HT1080 (cell line): ENCODE measurements at regions not wholly inside any gene's neighbourhood (a gene's known extent, or its start where the extent isn't known, plus 50 kb on each side); places are given as distances from the start of the nearest gene placed in this dataset.
"Not testable (repeated sequence)": the region's sequence is repeated elsewhere in the genome, so short reads cannot be mapped to it uniquely, and the experiment has no call there.

Experiments used
- DNase-seq: peaks from one replicate; pipeline ENCODE4 v3.0.0-alpha.2; 2015; ENCODE audit warnings: low read depth

DNA sequence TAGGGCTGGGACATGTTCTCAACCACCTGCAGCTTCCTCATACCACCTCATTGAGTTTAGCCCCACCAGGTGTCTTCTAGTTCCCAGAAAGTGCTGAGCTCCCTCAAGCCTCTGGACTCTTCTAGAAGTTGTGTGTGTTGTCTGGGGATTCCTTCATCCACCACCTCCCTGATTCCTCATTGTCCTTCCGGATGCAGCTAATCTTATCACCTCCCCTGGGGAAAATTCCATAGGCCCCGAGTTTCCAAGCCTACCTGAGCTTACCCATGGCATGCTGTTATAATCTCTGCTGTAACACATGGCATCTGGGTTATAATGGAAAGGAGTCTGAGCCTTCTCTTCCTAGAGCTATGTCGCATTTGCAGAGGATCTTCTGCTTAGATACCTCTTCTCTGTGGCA is 243.5 kb upstream of the SDK2 start:
- DNase-seq: no peak

DNA sequence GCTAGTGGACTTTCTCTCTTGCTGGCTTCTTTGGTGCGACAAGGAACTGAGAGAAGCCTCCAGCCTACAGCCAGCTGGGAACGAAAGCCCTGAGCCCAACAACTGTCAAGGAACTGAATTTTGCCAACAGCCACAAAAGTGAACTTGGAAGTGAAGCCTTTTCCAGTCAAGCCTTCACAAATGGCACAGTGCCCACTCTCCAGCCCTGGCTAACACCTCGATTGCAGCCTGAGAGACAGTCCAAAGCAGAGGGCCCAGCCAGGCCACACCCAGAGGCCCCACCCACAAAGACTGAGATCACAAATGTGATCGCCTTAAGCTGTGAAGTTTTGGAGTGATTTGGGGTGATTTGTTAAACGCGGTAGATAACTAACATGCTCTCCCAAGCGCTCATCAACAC is 244.6 kb upstream of the SDK2 start:
- DNase-seq: no peak

DNA sequence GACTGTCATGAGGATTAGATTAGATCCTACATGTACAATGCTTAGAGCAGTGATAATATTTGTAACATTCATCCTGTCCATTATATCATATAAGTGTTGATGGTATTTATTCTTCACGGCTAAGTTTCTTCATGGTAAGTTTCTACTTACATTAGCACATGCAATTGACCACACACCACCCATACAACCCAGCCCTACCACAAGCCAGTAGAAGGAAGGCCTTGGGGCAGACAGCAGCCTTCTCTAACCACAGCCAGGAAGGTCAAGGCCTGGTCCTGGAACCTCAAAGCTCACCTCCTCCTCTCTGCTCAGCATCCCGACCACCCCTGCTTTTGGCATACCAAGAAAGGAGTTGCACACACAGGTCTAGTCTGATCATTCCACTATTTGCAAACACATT is 245.2 kb upstream of the SDK2 start:
- no peak for DNase-seq

DNA sequence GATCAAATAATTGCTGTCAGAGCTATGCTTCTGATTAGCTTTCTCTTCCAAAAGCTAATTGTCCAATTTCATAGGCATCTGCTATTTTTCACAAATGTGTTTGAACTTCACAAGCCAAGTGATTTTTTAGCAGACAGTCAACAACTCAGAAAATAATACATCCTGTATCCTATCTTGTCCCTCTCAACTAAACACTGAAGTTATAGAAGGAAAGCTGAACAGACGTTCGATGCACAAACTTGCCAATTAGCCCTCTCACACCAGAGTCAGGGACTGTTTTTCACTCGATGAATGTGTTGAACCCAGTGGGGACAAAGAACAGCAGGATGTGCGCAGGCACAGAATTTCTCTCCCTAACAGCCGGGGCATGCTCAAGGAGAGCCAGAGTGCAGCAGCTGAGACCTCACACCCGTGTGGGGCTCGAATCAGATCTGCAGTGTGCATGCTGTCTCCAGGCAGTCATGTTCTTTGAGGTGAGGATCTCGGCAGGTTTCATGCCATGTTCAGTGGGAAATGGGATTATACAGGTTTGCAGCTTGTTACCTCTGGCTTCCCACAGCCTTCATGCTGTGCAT is 246.7 kb upstream of the SDK2 start:
- DNase-seq: no peak

DNA sequence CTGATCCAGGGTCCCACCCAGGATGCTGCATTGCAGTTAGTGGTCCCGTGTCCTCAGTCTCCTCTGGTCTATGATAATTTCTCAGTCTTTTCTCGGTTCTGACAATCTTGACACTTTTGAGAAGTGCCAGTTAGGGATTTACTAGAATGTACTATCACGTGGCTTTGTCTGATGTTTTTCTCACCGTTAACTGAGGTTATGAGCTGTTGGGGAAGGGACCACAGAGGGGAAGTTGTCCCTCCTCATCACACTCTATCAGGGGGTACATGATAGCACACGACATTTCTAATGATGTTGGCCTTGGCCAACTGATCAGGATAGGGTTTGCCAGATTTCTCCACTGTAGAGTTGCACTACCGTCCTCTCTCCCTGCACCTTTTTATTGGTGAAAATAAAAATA is 250.9 kb upstream of the SDK2 start:
- no peak for DNase-seq

DNA sequence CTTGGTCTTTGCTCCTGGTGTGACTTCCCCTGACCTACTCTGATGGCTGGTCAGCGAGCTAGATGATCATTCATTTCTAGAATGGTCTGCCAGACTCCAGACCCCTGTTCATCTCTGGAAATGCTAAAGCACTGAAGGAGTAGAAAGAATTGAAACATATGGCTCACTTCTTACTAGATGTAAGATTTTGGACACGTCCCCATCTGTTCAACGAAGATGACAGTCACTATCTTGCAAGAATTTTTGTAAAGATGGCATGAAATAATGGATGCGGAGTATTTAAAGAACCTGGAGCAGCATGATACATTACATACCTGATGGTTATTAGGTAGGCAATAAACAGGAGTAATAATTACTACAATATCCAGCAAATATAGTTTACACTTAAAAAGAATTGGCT is 252.7 kb upstream of the SDK2 start:
- DNase-seq: no peak

DNA sequence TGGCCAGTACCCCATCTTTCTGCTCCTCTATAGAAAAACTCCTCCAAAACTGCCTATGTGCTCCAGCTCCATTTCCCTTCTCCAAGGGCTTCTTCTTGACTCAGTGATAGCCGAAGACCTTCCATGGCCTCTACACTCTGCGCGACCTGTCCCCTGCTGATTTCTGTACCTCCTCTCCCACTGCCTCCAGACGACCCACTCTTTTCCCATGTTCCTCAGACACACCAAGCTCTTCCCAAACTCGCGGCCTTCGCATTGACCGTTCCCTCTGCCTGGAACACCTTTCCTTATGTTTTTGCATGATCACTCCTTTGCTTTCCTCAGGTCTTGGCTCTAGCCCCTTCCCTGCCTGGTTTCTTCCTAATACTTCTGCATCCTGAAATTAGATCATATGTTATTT is 255.6 kb upstream of the SDK2 start:
- no peak for DNase-seq

DNA sequence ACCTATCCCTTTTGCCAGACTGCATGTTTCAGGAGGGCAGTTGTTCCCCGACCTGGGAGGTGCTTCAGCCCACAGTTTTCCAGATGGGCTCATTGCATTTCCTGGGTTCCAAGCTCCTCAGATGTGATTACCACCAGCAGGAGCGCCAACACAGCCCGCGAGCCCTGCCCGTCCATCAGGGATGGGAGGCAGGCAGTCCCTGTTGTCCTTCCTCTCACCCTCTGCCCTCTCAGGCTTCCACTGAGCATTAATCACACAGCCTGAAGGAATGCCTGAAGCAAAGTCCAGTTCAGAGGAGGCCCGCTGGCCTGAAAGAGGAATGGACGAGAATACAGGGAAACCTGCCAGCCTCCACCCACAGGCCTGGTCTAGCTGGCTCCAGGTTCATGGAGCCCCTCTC is 256.3 kb upstream of the SDK2 start:
- DNase-seq: no peak

DNA sequence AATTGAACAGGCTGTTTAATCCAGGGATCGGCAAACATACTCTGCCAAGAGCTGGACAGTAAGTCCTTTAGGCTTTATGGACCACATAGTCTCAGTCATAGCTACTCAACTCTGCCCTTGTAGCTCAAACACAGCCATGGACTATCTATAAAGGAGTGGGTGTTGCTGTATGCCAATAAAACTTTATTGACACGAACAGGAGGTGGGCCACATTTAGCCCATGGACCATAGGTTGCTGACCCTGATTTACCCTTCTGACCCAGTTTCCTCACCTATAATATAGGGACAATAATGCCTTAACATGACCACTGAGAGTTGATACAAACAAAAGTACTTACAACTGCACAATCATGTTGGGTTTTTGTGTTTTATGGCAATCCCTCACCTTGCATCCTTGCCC is 257.0 kb upstream of the SDK2 start:
- no peak for DNase-seq

DNA sequence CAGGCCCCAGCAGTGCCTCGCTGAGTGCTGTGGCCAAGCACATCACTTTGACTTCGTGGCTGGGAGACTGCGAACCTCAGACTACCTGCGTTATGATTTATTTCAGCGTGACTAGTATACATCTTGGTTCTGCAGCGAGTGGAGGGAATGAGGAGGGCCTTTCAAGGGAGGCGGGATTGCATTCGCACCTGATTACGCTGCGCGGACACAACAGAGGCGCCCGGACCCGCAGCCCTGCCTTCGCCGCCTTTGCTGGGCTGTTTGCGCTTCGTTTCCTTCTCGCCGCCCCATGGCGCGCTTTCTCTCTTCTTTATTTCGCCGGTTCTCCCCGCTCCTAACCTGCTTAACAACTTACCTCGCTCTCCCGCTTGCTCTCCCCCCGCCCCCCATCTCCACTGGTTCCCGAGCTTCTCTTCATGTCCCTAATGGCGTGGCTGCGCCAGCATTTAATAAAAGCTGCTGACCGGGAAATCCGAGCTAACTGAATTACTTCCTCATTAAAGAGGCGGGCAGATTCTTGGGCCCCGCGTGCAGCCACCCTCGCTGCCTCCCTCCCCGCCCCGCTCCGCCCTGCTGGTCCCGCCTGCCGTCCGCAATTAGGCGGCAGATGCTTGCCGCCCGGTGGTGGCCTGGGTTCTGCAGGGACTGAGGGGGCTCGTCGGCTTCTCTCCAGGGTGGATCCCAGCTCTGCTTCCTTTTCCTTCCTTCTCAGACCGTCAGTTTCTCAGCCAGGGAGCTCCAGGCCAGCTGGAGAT is 257.6 kb upstream of the SDK2 start:
- DNase-seq: no peak

DNA sequence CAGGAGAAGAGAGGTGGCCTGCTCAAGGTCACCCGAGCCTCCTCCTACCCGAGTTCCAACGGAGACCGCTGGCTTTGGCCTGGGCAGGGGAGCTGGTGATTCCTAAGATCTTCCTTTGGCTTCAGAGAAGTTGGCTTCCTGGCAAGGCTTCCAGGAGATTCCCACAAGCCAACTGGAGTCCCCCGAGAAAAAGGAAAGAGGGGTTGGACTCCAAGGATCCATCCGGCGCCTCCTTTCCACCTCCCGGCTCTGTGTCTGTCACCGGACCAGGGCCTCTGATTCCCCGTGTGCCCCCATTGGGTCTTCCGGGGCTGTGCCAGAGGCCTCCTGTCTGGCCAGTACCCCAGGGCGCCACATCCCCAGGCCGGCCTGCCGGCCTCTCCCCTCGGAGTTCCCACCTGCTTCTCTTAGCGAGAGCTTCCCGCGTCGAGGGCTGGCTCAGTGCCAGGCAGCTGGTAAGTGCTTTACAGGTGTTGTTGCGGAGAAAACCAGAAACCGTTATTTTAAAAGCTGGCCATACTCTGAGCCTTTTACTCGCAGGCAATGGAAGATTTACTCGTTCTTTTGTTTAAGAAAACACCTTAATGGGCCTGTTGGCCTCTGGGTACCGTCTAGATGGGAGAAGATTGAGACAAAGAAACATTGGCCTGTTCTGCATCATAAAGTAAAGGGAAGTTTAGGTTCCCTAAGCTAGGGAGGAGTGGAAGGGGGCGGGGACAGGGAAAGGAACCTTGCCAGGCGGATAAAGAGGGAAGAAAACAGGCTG is 258.4 kb upstream of the SDK2 start:
- DNase-seq: no peak

DNA sequence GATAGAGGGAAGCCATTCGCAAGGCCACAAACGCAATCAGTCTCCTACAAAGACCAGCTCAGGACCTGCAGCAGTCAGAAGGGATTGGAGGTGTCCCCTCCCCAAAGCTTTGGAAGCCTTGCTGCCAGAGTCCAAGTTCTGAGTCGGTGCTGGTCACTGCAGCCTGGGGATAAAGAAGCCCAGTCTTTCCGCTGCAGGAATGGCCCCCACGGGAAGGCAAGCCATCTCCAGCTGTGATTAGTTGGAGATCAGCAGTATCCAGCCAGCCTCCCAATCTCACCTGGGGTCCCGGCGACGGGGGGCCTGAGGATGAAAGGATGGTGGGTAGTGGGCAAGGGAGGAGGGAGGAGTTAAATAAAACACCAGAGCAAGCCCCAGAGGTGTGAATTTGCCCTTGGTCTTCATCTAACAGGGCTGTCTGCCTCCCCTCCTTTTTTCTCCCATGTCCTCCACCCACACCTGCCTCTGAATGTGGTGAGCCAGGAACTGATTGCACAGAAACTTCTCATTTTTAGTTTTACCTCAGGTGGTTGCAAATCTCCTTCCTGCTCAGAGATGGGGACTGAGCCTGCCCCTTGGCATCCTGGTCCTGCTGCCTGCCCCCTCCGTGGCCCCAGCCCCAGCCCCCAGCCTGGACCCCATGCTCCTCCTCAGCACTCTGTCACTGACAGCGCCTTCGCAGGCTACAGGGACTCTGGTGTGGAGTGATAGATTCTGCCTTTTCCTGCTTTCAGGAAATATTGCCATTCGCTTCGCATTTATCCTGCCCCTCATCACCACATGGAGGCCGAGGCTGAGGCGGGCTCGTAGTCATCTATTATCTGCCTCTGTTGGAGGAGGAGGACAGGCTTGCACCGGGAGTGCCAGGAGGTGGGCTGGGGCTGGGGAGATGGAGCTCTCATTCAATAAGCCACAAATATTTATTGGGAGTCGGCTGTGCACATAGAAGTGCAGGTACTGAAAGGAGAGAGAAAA is 262.9 kb upstream of the SDK2 start:
- no peak for DNase-seq

DNA sequence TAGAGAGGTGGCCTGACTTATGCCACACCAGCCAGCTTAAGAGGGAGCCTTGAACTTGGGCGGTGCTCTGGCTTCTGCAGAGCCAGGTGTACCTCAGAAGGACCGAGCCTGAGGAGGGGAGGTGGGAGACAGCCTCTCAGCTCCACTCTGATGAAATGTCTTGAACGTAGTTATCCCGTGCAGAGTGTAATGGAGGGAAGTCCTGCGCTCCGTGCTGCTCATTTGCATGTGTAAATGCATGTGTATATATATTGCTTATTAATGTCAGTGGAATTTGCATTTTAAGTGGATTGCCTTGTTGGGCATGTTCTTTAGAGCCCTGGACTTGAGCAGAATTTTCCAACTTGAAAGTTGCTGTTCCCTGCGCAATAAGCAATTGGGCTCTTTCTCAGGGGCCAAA is 264.9 kb upstream of the SDK2 start:
- DNase-seq: no peak

DNA sequence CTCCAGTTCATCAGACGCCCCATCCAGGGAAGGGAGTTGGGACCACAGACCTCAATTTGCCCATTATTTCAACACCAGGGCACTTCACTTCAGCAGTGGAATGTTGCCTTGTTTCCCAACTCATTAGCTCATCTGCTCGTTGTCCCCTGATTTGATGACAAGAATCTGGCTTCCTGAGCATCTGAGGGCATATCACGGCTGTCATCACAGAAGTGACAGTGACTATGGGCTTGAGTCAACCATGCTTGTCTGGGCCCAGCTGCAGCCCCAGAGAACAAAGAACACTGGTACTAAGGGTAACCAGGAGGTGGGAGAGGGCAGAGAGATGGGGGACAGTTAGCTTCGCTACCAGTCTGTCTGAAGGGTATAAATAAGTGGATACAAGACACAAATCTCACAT is 266.0 kb upstream of the SDK2 start:
- no peak for DNase-seq

DNA sequence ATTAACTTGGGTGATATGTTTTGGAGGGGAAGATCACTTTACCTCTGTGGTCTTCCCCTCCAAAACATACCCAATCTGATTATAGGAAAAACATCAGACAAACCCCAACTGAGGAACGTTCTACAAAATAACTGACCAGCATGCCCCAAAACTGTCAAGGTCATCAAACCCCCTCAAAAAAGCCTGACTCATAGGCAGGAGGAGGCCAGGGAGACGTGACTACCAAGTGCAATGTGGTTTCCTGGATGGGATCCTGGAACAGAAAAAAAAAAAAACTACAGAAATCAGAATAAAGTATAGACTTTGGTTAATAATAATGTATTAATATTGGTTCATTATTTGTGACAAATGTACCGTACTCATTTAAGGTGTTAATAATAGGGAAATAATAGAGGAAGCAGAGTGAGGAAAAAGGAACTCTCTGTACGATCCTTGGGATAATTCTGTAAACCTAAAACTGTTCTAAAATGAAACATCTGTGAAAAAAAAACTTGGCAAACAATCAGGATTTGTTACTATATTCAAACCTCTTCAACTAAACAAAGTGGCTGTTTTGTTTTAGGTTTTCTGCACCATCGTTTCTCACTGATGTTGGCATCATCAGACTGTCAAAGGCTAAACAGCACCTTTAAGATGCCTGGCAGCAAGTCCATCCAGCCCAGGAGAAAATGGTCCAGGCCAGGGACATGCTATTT is 266.7 kb upstream of the SDK2 start:
- no peak for DNase-seq

DNA sequence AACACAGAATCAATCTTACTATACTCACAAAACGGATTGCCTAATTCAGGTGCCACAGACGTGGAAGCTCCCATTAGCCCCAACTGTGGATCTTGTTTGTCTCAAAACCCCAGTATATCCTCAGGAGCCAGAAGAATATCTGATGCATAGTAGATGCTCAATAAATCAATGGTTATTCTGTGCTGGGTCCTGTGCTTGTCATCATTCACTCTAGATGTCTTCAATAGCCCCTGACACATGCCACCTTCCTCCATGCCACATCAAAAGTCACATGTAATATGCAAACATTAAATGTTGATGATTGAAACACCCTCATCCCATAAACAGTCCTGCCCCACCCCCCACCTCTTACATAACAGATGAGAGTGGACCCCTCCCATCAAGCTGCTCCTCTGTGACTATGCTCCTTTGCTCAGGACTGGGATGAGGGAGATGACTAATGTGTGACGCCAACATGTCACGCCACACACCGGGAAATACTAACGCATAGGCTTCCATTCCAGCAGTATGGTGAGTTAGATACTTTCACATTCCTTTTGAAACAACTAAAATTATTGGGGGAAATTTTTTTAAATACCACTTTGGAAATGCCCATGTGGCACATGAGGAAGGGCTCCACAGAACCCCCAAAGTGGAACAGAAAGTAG is 267.6 kb upstream of the SDK2 start:
- DNase-seq: peak; percentile 51

DNA sequence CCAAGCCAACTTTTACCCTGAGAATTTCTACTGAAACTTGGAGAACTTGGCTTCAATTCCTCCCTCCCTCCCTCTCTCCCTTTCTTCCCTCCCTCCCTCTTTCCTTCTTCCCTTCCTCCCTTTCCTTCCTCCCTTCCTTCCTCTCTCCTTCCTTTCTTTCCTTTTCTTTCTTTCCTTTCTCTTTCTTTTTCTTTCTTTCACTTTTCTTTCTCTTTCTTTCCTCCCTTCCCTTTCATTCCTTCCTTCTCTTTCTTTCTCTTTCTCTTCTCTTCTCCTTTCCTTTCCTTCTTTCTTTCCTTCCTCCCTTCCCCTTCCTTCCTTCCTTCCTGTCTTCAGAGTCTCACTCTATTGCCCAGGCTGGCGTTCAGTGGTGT is 268.1 kb upstream of the SDK2 start:
- no peak for DNase-seq

DNA sequence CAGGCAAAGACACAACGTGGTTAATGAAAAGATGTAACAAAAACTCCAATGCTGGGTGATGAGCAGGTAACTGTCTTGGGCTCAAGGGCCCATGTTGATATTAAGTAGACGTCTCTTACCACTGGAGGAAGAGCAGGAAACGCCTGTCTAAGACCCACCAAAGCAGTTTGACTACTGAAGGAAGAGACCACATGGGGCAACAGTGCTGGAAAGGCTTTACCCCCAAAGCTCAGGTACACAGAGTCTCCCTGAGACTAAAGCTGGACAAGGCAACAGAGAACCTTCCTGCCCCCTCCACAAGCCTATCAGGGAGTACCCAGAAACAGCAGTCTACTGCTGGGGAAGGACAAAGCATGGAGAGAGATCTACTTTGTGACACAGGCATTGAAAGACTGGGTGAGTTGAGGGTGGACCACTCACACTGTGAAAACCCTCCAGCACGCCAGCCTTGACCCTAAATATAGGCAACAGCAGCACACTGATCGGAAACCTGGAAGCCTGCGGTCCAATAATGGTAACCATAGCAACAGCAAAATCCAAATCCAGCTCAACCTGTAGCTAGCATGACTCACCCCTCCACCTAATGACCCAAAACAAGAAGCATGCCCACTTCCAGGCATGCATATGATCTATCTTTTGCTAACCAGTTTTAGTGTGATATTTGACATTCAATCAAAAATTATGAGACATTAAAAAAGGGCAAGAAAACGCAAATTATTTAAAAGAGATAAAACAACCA is 270.5 kb upstream of the SDK2 start:
- DNase-seq: no peak

DNA sequence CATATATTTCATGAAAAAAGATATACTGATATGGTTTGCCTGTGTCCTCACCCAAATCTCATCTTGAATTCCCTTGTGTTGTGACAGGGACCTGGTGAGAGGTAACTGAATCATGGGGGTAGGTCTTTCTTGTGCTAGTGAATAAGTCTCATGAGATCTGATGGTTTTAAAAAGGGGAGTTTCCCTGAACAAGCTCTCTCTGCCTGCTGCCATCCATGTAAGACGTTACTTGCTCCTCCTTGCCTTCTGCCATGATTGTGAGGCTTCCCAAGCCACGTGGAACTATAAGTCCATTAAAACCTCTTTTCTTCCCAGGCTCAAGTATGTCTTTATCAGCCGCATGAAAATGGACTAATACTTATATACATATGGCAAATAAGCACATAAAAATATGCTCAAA is 274.8 kb upstream of the SDK2 start:
- DNase-seq: not testable (repeated sequence)

DNA sequence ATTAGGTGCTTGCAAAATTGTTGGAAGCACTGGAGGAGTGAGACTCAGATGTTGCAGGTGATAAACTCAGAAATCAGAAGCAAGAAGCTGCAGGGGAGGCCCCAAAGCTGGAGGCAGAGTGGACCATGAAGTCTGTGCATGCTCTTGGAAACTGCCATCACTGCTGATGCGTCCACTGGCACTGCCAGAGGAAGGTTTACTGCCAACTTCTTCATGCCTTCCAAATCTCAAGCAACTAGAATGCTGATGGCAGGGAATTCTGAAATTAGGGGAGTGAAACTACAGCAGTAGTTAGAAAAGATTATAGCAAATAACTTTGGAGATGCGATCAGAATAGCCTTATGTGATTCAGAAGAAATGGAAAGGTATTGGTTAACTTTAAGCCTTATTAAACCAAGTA is 277.1 kb upstream of the SDK2 start:
- no peak for DNase-seq
